ENCODE measurements at regions not wholly inside any gene's neighbourhood (a gene's known extent, or its start where the extent isn't known, plus 50 kb on each side); places are given as distances from the start of the nearest gene placed in this dataset.

DNA sequence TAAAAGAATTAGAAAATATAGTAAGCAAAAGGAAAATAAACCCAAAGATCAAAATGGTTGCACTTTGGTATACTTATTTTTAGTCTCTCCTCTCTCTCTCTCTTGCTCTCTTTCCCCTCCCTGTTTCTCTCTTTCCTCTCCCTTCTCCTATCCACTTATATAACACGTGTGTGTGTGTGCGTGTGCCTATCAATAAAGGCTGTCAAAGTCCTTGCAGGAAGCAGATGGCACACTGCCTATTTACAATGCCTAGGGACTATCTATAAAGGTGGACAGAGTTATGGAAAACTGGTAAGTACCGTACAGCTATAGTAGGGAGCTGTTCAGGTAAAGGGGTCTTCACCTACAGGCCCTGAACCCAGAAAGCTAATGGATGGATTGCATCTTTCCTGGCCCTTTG is 161.6 kb downstream of the SQOR start:
- 100% methylated on average over 3 of the region's 3 CpGs; no CpG with 5 or more reads in 1 of the 2 experiments for WGBS, 2 experiments (ENCODE audit: extremely low coverage in 1 of 2, insufficient coverage in 1 of 2, insufficient read length in 1 of 2, insufficient replicate concordance in 2 of 2, low coverage in 1 of 2, low lambda C conversion rate in 2 of 2, missing lambda C conversion rate in 1 of 2)
- Histone ChIP-seq H3K79me1 (ENCODE audit: low read depth, low read length) (no peaks in the 10 kb centered on the region), H3K4me3 (ENCODE audit: extremely low read depth in 1 of 4, insufficient read depth in 2 of 4, low read depth in 3 of 4, low read length in 4 of 4) (no peak overlapping the region), H4K20me1 (replicated peaks in 1 of 2; ENCODE audit: control insufficient read depth in 1 of 2, insufficient read depth in 2 of 2, low read length in 2 of 2) (no peaks in the 10 kb centered on the region), H3K18ac (ENCODE audit: extremely low read depth, low read length) (no peak overlapping the region), H2BK15ac (ENCODE audit: low read length) (no peak overlapping the region), H3K79me2 (ENCODE audit: control insufficient read depth in 1 of 2, insufficient read depth in 2 of 2, low read length in 2 of 2) (no peaks in the 10 kb centered on the region), H4K5ac (ENCODE audit: insufficient read length, low read depth, low read length) (no peak overlapping the region), H3K9me3 (ENCODE audit: insufficient read depth in 2 of 2, low read depth in 1 of 2, low read length in 1 of 2) (no peaks in the 10 kb centered on the region), H3K4ac (replicated peaks; ENCODE audit: insufficient read length, low read depth, low read length) (no peak overlapping the region), H2BK12ac (ENCODE audit: low read depth, low read length) (no peak overlapping the region), H3K23me2 (ENCODE audit: low read depth, low read length) (no peaks in the 10 kb centered on the region), H3K14ac (ENCODE audit: insufficient read length) (no peak overlapping the region), H4K8ac (ENCODE audit: extremely low read depth, insufficient read depth, low read length) (no peak overlapping the region), H3K4me1 (replicated peaks in 1 of 4; ENCODE audit: control insufficient read depth in 3 of 4, insufficient read depth in 4 of 4, low read length in 3 of 4) (no peaks in the 10 kb centered on the region), H3K27ac (ENCODE audit: low read depth, low read length) (no peak overlapping the region), H3K27me3 (replicated peaks in 1 of 4; ENCODE audit: control insufficient read depth in 3 of 4, extremely low read depth in 1 of 4, insufficient read depth in 3 of 4, low read length in 3 of 4) (no peaks in the 10 kb centered on the region), H2BK20ac (ENCODE audit: low read length) (no peak overlapping the region), H2BK120ac (replicated peaks; ENCODE audit: low read depth, low read length) (no peak overlapping the region), H3K56ac (replicated peaks; ENCODE audit: insufficient read length, low read depth, low read length) (no peak overlapping the region), H4K91ac (replicated peaks; ENCODE audit: insufficient read length, low read length) (no peak overlapping the region), H2AK5ac (ENCODE audit: low read depth, low read length) (no peak overlapping the region), H3K23ac (ENCODE audit: insufficient read length) (no peak overlapping the region), H3K9ac (replicated peaks in 1 of 4; ENCODE audit: extremely low read depth in 1 of 4, low read depth in 3 of 4, low read length in 3 of 4) (no peak overlapping the region), H3K4me2 (ENCODE audit: insufficient read depth in 1 of 2, low read depth in 2 of 2, low read length in 2 of 2) (no peak overlapping the region), H2BK5ac (ENCODE audit: low read depth, low read length) (no peak overlapping the region), H2AFZ (ENCODE audit: low read length) (no peak overlapping the region), H3K36me3 (ENCODE audit: control insufficient read depth in 2 of 4, insufficient read depth in 4 of 4, low read length in 3 of 4) (no peaks in the 10 kb centered on the region)
- DNase-seq (ENCODE audit: low read depth in 1 of 2, low spot score in 2 of 2) (no peak), FAIRE-seq (no peak)
- ChIA-PET POLR2A (ENCODE audit: partially characterized antibody) (no interaction called here), CTCF (ENCODE audit: partially characterized antibody) (interaction anchor here (0.8 to 4.2 kb wide), 25 partner anchors 8 to 505 kb away, joined by 3 to 31 read pairs (median 5); no protein-coding TSS in a partner anchor)
- TF ChIP-seq RFX5 (IDR thresholded peaks at IDR 0.05; ENCODE audit: borderline replicate concordance, low read depth, low read length) (no peak), SRF (IDR thresholded peaks at IDR 0.05; ENCODE audit: low read depth, low read length) (no peak), SIRT6 (IDR thresholded peaks at IDR 0.05; ENCODE audit: low read length) (no peak)

Data from H1 (cell line).